Thoracic aorta (tissue), 2 donors: ENCODE measurements at regions not wholly inside any gene's neighbourhood (a gene's known extent, or its start where the extent isn't known, plus 50 kb on each side); places are given as distances from the start of the nearest gene placed in this dataset.

ENCODE experiments used
- ATAC-seq: fragments of 150-250 bp; one replicate; pipeline ENCODE4 v1.8.0; 2017; ENCODE audit warnings: low read depth; ENCODE audit not compliant: insufficient number of reproducible peaks, low FRiP score
- DNase-seq: peaks from one replicate; pipeline ENCODE4 v3.0.0-alpha.2; 2020; ENCODE audit warnings: low spot score
- H3K27ac ChIP-seq, 2 donors: fragments of 200-600 bp; sonication (generic); 1 replicate in 1 of 2; 2 replicates in 1 of 2; pipeline ENCODE4 v1.5.1; 2016; ENCODE audit warnings: mild to moderate bottlenecking in 2 of 2, moderate library complexity in 2 of 2
- H3K27me3 ChIP-seq: fragments of 200-600 bp; sonication (generic); replicated peaks from 2 replicates; pipeline ENCODE4 v1.6.0; 2016; ENCODE audit warnings: mild to moderate bottlenecking; ENCODE audit not compliant: insufficient read depth
- H3K36me3 ChIP-seq: fragments of 200-600 bp; sonication (generic); one replicate; pipeline ENCODE4 v1.5.1; 2016
- H3K4me1 ChIP-seq, 2 donors: fragments of 200-600 bp; sonication (generic); 1 replicate in 1 of 2; 2 replicates in 1 of 2; pipeline versions ENCODE4 v1.5.1 to v1.6.0; 2016; ENCODE audit warnings: low read depth in 2 of 2, mild to moderate bottlenecking in 1 of 2; ENCODE audit not compliant: control insufficient read depth in 1 of 2
- H3K4me3 ChIP-seq: fragments of 200-600 bp; sonication (generic); 2 replicates; pipeline ENCODE4 v1.5.1; 2016; ENCODE audit warnings: mild to moderate bottlenecking
- H3K9me3 ChIP-seq: fragments of 200-600 bp; sonication (generic); 2 replicates; pipeline ENCODE4 v1.5.1; 2016
- TF ChIP-seq, protein P1 (sequence below): fragments of 200-600 bp; sonication (generic); IDR thresholded peaks from one replicate; pipeline ENCODE4 v1.5.1; 2019; ENCODE audit warnings: antibody characterized with exemption

DNA sequence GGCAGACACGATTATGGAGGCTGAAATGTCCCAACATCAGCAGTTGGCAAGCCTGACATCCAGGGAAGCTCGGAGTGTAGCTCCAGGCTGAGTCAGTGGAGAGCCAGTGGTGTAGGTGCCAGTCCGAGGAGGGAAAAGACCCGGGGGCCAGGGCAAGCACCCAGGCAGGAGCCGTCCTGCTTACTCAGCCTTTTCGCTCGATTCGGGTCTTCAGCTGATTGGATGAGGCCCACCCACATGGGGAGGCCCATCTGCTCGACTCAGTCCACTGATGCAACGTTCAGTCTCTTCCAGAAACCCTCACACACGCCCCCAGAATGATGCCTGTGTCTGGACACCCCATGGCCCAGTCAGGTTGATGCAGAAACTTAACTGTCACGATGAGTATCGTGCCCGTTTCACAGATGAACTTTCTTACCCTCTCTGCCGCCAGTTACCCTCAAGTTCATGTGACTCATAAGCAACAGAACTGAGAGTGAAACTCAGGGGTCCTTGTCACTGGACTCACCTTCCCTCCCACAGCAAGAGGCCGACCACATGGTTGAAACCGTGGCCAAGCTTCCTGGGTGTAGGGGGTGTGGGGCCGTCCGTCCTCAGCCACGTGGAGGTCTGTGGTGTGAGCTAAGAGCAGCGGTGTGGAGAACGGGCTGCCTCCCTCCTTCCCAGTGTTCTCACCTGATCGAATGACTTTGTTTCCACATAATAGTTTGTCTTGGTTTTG, 197.4 kb upstream of the HDAC4 start:
- no peaks in the 10 kb centered on the region for H3K4me1 ChIP-seq
- no peak overlapping the region for H3K4me3 ChIP-seq
- no peak for ATAC-seq
- no peaks in the 10 kb centered on the region for H3K27me3 ChIP-seq
- H3K27ac ChIP-seq = no peak overlapping the region
- no peak for DNase-seq
- TF ChIP-seq, protein P1, sequence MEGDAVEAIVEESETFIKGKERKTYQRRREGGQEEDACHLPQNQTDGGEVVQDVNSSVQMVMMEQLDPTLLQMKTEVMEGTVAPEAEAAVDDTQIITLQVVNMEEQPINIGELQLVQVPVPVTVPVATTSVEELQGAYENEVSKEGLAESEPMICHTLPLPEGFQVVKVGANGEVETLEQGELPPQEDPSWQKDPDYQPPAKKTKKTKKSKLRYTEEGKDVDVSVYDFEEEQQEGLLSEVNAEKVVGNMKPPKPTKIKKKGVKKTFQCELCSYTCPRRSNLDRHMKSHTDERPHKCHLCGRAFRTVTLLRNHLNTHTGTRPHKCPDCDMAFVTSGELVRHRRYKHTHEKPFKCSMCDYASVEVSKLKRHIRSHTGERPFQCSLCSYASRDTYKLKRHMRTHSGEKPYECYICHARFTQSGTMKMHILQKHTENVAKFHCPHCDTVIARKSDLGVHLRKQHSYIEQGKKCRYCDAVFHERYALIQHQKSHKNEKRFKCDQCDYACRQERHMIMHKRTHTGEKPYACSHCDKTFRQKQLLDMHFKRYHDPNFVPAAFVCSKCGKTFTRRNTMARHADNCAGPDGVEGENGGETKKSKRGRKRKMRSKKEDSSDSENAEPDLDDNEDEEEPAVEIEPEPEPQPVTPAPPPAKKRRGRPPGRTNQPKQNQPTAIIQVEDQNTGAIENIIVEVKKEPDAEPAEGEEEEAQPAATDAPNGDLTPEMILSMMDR = no peak
- no peaks in the 10 kb centered on the region for H3K9me3 ChIP-seq
- no peaks in the 10 kb centered on the region for H3K36me3 ChIP-seq

DNA sequence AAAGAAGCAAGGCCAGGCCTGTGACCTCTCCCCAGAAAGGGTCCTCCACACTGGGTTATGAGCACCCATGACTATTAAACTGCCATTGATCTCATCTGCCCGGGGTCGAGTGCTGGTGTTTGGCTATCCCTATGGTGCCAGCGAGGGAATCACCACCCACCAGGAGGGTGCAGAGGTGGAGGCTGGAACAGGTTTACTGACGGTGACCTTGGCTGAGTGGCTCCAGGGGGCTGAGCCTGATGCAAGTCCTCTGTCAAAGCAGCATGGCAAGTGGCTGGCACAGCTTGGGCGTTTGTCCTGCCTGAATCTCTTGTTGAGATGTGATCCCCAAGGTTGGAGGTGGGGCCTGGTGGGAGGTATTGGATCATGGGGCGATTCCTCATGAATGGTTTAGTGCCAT, 196.4 kb upstream of the HDAC4 start:
- H3K4me1 ChIP-seq = no peaks in the 10 kb centered on the region
- ATAC-seq (no peak), DNase-seq (no peak)
- no peaks in the 10 kb centered on the region for H3K9me3 ChIP-seq
- TF ChIP-seq, protein P1 = no peak
- H3K27me3 ChIP-seq = no peaks in the 10 kb centered on the region
- no peak overlapping the region for H3K4me3 ChIP-seq
- no peak overlapping the region for H3K27ac ChIP-seq
- no peaks in the 10 kb centered on the region for H3K36me3 ChIP-seq

DNA sequence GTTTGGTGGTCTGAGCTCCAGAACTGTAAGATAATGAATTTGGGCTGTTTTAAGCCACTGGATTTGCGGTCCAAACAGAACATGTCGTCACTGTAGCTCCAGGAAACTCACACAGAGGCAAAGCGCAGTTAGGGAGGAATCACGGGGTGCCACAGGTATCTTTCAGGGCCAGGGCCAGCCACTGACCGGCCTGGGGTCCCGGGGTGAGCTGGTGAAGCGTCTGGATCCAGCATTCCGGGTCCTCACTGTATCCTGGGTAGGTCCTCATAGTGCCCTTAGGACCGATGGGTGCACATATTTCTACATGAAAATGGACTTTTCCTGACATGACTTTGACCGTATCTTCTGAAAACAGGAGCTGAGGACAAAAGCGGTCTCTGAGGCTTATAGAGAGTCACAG, 196.0 kb upstream of the HDAC4 start:
- DNase-seq (no peak), ATAC-seq (no peak)
- TF ChIP-seq, protein P1 = no peak
- Histone ChIP-seq H3K4me1 (no peaks in the 10 kb centered on the region), H3K27me3 (no peaks in the 10 kb centered on the region), H3K27ac (no peak overlapping the region), H3K4me3 (no peak overlapping the region), H3K9me3 (no peaks in the 10 kb centered on the region), H3K36me3 (no peaks in the 10 kb centered on the region)

DNA sequence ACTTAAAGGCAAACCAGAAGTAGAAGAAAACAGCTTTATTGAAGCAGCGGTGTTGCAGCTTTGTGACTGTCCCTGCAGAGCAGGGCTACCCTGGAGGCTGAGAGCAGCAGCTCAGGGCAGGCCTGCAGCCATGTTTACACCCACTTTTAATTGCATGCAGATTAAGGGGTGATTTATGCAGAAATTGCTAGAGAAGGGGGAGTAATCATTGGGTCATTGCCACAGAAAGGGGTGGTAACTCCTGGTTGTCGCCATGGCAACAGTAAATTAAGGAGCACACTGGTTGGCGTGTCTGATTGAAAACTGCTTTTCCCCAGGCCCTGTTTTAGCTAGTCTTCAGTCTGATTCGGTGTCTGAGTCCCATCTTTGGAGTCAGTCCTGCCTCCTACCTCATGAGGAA, 195.4 kb upstream of the HDAC4 start:
- ATAC-seq (no peak), DNase-seq (no peak)
- Histone ChIP-seq H3K9me3 (no peaks in the 10 kb centered on the region), H3K36me3 (no peaks in the 10 kb centered on the region), H3K4me1 (no peaks in the 10 kb centered on the region), H3K27ac (no peak overlapping the region), H3K27me3 (no peaks in the 10 kb centered on the region), H3K4me3 (no peak overlapping the region)
- TF ChIP-seq, protein P1 = no peak

DNA sequence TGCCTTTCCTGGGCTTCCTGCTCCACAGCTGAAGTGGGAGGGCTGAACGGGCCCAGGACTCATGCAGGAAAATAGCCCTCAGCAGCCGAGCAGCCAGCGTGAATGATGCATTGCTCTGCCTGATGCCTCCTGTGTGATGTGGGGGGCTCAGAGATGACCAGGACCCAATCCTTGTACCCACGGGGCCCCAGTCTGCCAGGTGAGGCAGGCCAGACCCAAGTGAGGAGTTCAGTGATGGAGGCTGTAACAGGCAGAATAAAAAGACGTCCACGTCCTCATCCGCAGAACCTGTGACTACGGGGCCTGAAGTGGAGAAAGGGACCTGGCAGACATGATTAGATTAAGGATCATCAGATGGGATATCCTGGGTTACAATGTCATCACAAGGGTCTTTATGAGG, 194.9 kb upstream of the HDAC4 start:
- Histone ChIP-seq H3K4me1 (no peaks in the 10 kb centered on the region), H3K36me3 (no peaks in the 10 kb centered on the region), H3K9me3 (no peaks in the 10 kb centered on the region), H3K27ac (no peak overlapping the region), H3K4me3 (no peak overlapping the region), H3K27me3 (no peaks in the 10 kb centered on the region)
- TF ChIP-seq, protein P1 = no peak
- DNase-seq (no peak), ATAC-seq (no peak)
